Lower leg skin (tissue), 3 donors: ENCODE measurements at regions not wholly inside any gene's neighbourhood (a gene's known extent, or its start where the extent isn't known, plus 50 kb on each side); places are given as distances from the start of the nearest gene placed in this dataset.

ENCODE experiments used
- CTCF ChIP-seq, 3 donors: fragments of 450-650 bp; IDR thresholded peaks; one replicate each; pipeline ENCODE4 v1.5.1; 2016; ENCODE audit warnings: antibody characterized with exemption in 3 of 3, mild to moderate bottlenecking in 3 of 3, moderate library complexity in 2 of 3
- POLR2A ChIP-seq, 2 donors: fragments of 450-650 bp; IDR thresholded peaks; one replicate each; pipeline ENCODE4 v1.6.1; 2016 to 2017; ENCODE audit warnings: antibody characterized with exemption in 2 of 2, mild to moderate bottlenecking in 1 of 2, moderate library complexity in 1 of 2

DNA sequence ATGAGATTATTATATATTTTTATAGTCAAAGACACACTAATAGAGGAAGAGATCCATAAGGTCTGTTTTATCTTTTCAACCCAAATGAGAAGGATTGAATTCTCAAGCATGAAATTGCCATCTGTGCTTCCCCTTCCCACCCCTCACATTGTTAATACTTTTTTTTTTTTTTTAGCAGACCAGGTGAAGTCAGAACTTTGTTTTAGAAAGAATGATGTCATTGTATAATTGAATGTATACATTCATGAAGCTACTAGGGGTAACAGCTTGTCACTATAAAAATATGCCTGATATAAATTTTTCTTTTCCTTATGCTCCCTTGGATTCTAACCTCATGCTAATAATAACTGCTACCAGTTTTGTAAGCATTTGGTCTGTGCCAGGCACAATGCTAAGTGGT lies 88.9 kb downstream of the TFAP2B start:
- TF ChIP-seq CTCF (IDR thresholded peaks at IDR 0.05), result no peak
- TF ChIP-seq POLR2A (IDR thresholded peaks at IDR 0.05), result no peak
